HFFc6 (cell line): ENCODE measurements at regions not wholly inside any gene's neighbourhood (a gene's known extent, or its start where the extent isn't known, plus 50 kb on each side); places are given as distances from the start of the nearest gene placed in this dataset.

Experiments
- DNase-seq: peaks from one replicate; pipeline ENCODE4 v3.0.0-alpha.2; 2018
- H3K27ac Mint-ChIP-seq: 2 replicates; pipeline ENCODE4 v1.8.0; 2020; ENCODE audit warnings: mild to moderate bottlenecking, mixed read lengths
- H3K27me3 Mint-ChIP-seq: 2 replicates; pipeline ENCODE4 v1.8.0; 2021; ENCODE audit warnings: mild to moderate bottlenecking, moderate library complexity, mixed read lengths; ENCODE audit not compliant: insufficient read depth
- H3K36me3 Mint-ChIP-seq: 2 replicates; pipeline ENCODE4 v1.8.0; 2021; ENCODE audit warnings: low read depth, mixed read lengths
- H3K4me1 Mint-ChIP-seq: 2 replicates; pipeline ENCODE4 v1.8.0; 2020; ENCODE audit warnings: low read depth, mixed read lengths
- H3K4me3 Mint-ChIP-seq: 2 replicates; pipeline ENCODE4 v1.8.0; 2020; ENCODE audit warnings: mild to moderate bottlenecking, moderate library complexity, mixed read lengths
- H3K9me3 Mint-ChIP-seq: 2 replicates; pipeline ENCODE4 v1.8.0; 2020; ENCODE audit warnings: mild to moderate bottlenecking, mixed read lengths
- TF ChIP-seq, protein P1 (sequence below): fragments of 200-600 bp; sonication (generic); IDR thresholded peaks from 2 replicates; pipeline ENCODE4 v1.5.0; 2021; ENCODE audit warnings: antibody characterized with exemption, mild to moderate bottlenecking

DNA sequence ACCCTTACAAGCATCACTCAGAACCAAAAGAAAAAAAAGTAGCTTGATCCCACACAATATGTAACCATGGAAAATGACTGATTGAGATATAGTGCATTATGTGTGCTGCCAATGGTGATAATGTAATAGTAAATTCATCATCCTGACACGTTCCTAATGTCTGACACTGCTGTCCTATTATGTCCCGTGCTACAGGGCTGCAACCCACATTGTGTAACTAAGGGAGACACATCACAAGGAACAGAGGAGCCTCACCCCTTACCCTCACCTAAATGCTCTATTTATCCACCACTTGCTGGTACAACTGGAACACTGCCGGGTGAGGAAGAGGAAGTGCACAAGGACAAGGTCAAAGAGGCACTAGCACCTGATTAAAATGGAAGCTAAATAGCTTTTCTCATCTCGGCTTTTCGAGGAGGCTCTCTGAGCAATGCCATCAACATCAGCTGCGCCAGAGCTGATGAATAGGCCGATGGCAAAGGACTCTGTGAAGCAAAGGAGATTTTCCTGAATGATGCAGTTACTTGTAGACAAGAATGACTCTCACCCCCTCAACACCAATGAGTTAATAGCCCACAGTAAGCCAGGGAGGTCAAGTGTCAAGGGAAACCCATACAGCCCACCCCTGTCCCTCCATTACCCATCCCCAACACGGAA, 181.6 kb downstream of the HNRNPD start:
- Mint-ChIP-seq H3K27ac (no peak overlapping the region), H3K27me3 (no peaks in the 10 kb centered on the region), H3K4me3 (no peak overlapping the region), H3K4me1 (no peaks in the 10 kb centered on the region), H3K36me3 (no peaks in the 10 kb centered on the region), H3K9me3 (peaks cover 6% of the 10 kb centered on the region; the same call in 1 of the 2 replicates)
- TF ChIP-seq, protein P1, sequence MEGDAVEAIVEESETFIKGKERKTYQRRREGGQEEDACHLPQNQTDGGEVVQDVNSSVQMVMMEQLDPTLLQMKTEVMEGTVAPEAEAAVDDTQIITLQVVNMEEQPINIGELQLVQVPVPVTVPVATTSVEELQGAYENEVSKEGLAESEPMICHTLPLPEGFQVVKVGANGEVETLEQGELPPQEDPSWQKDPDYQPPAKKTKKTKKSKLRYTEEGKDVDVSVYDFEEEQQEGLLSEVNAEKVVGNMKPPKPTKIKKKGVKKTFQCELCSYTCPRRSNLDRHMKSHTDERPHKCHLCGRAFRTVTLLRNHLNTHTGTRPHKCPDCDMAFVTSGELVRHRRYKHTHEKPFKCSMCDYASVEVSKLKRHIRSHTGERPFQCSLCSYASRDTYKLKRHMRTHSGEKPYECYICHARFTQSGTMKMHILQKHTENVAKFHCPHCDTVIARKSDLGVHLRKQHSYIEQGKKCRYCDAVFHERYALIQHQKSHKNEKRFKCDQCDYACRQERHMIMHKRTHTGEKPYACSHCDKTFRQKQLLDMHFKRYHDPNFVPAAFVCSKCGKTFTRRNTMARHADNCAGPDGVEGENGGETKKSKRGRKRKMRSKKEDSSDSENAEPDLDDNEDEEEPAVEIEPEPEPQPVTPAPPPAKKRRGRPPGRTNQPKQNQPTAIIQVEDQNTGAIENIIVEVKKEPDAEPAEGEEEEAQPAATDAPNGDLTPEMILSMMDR: no peak
- DNase-seq: no peak

DNA sequence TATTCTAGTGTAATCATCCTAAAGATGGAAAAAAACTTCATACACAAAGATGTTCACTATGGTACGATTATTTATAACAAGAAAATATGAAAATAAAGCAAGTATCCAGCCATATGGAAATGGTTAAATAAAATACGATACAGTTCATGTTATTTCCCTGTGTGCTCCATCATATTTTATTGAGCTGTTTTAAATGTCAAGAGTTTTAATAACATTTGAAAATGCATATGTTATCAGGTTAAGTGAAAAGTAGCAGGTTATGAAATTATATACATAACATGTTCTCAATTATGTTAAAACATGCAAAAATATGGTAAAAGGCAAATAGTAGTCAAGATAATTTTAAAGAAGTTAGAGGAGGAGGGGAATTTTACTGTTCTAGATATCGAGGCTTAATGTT, 192.0 kb downstream of the HNRNPD start:
- Mint-ChIP-seq H3K36me3 (no peaks in the 10 kb centered on the region), H3K4me1 (no peaks in the 10 kb centered on the region), H3K4me3 (no peak overlapping the region), H3K9me3 (peaks cover 17% of the 10 kb centered on the region; the same call in 1 of the 2 replicates), H3K27ac (no peak overlapping the region), H3K27me3 (no peaks in the 10 kb centered on the region; the same call in 1 of the 2 replicates)
- TF ChIP-seq, protein P1: no peak
- DNase-seq: no peak

DNA sequence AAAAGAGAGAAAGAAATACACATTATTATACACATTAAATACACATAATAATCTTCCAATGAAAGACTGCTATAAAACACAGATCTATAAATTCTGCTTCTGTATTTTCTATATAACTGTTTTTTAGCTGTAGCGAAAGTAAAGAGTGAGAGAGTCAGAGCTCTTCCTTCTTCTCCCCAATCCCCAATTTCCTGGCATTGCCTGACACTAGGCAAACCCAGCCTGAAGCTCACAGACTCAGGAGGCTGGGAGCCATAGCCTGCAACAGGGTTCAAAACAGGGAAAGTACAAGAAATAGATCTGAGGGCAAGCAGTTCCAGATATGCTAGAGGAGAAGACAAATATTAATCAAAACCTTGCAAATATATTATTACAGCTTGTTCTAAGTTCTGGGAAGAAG, 201.6 kb downstream of the HNRNPD start:
- H3K4me1 Mint-ChIP-seq: no peaks in the 10 kb centered on the region
- H3K4me3 Mint-ChIP-seq: no peak overlapping the region
- TF ChIP-seq, protein P1: no peak
- DNase-seq: no peak
- H3K27ac Mint-ChIP-seq: no peak overlapping the region
- no peaks in the 10 kb centered on the region for H3K36me3 Mint-ChIP-seq
- no peaks in the 10 kb centered on the region for H3K27me3 Mint-ChIP-seq
- peaks cover 14% of the 10 kb centered on the region for H3K9me3 Mint-ChIP-seq

DNA sequence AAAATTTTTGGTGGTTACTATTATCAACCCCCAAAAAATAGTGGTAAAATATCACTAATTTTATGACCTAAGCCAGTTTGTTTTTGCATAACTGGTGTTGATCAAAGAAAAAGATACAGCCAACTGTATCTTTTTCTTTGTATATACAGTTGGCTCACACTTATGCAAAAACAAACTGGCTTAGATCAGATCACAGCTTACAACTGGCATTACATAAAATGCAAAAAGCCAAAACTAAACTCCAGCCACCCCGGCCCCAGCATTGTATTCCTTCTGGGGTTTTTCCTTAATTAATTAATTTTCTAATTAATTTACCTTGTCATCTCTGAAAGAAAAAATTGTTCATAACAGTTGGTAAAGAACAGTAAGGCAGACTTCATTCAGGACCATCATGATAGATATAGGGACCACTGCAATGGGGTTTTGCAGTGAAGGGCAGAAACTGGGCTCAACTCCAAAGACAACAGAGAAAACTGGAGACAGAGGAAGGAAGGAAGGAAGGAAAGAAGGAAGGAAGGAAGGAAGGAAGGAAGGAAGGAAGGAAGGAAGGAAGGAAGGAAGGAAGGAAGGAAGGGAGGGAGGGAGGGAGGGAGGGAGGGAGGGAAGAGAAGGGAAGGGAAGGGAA, 202.1 kb downstream of the HNRNPD start:
- Mint-ChIP-seq H3K9me3 (peaks cover 17% of the 10 kb centered on the region), H3K27ac (no peak overlapping the region), H3K27me3 (no peaks in the 10 kb centered on the region), H3K4me1 (no peaks in the 10 kb centered on the region), H3K4me3 (no peak overlapping the region), H3K36me3 (no peaks in the 10 kb centered on the region)
- DNase-seq: no peak
- TF ChIP-seq, protein P1: no peak

DNA sequence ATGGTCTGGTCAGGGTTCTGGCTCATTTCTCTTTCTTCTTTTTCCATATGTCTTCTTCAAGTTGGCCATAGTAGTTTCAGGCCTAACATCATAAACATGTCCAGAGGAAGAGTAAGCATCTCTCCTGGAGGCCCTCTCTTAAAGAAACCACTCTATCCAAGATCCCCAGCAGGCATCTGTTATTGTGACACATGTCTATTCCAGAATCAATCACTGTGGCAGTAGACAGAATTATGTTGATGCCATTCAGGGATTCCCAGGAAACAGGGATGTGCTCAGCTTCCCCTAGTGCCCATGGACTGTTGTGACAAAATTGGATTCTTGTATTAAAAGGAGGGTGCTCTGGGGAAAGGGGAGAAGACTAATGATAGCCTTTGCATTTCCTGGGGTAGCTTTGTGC, 224.0 kb downstream of the HNRNPD start:
- no peak for DNase-seq
- Mint-ChIP-seq H3K9me3 (peaks cover 52% of the 10 kb centered on the region), H3K36me3 (no peaks in the 10 kb centered on the region), H3K4me1 (no peaks in the 10 kb centered on the region), H3K27me3 (no peaks in the 10 kb centered on the region), H3K27ac (no peak overlapping the region), H3K4me3 (no peak overlapping the region)
- TF ChIP-seq, protein P1: no peak
